SU-DHL-6 (cell line): ENCODE measurements at regions not wholly inside any gene's neighbourhood (a gene's known extent, or its start where the extent isn't known, plus 50 kb on each side); places are given as distances from the start of the nearest gene placed in this dataset.
"Not testable (repeated sequence)": the region's sequence is repeated elsewhere in the genome, so short reads cannot be mapped to it uniquely, and the experiment has no call there.

ENCODE experiments used
- H2AFZ ChIP-seq: fragments of 200-600 bp; sonication (generic); 2 replicates; pipeline ENCODE4 v1.6.1; 2014; ENCODE audit warnings: low read depth, mild to moderate bottlenecking, moderate library complexity, mixed read lengths, antibody characterized with exemption, low read length; ENCODE audit not compliant: severe bottlenecking
- H3F3A ChIP-seq: fragments of 200-600 bp; shearing (Covaris generic); 2 replicates; pipeline ENCODE4 v1.6.0; 2016; ENCODE audit warnings: antibody characterized with exemption, mild to moderate bottlenecking; ENCODE audit not compliant: insufficient read depth
- H3K27ac ChIP-seq: fragments of 200-600 bp; sonication (generic); 2 replicates; pipeline ENCODE4 v1.5.1; 2016; ENCODE audit warnings: low read depth, mild to moderate bottlenecking, low read length, moderate library complexity, mixed read lengths
- H3K27me3 ChIP-seq: fragments of 200-600 bp; sonication (generic), shearing (Covaris generic); 2 replicates; pipeline ENCODE4 v1.6.0; 2014; ENCODE audit warnings: mild to moderate bottlenecking, low read length
- H3K36me3 ChIP-seq: fragments of 200-600 bp; sonication (generic); 2 replicates; pipeline ENCODE4 v1.6.1; 2014; ENCODE audit warnings: mild to moderate bottlenecking, low read length, mixed read lengths
- H3K4me2 ChIP-seq: fragments of 300-600, 200-600 bp; shearing (Covaris generic), sonication (generic); 2 replicates; pipeline ENCODE4 v1.6.0; 2014; ENCODE audit warnings: low read length, low read depth, mild to moderate bottlenecking; ENCODE audit not compliant: poor library complexity, severe bottlenecking
- H3K4me3 ChIP-seq: fragments of 200-600 bp; sonication (generic); 2 replicates; pipeline ENCODE4 v1.5.1; 2014; ENCODE audit warnings: antibody characterized with exemption, low read length, mild to moderate bottlenecking, mixed read lengths; ENCODE audit not compliant: insufficient read depth, poor library complexity, severe bottlenecking
- H3K79me2 ChIP-seq: fragments of 200-600 bp; sonication (generic); 2 replicates; pipeline ENCODE4 v1.6.1; 2014; ENCODE audit warnings: mild to moderate bottlenecking, low read length, moderate library complexity; ENCODE audit not compliant: insufficient read depth
- H3K9ac ChIP-seq: fragments of 200-600 bp; sonication (generic); 2 replicates; pipeline ENCODE4 v1.7.0; 2014; ENCODE audit warnings: mild to moderate bottlenecking, low read length
- H3K9me2 ChIP-seq: fragments of 200-600 bp; sonication (generic); replicated peaks from 2 replicates; pipeline ENCODE4 v1.6.1; 2014; ENCODE audit warnings: low read length; ENCODE audit not compliant: insufficient read depth
- H3K9me3 ChIP-seq: fragments of 200-600 bp; sonication (generic); 2 replicates; pipeline ENCODE4 v1.6.1; 2014; ENCODE audit warnings: low read length, mixed read lengths; ENCODE audit not compliant: insufficient read depth
- H4K20me1 ChIP-seq: fragments of 200-600 bp; sonication (generic); 2 replicates; pipeline ENCODE4 v1.6.1; 2014; ENCODE audit warnings: low read depth, mild to moderate bottlenecking, antibody characterized with exemption, low read length, moderate library complexity, mixed read lengths
- EZH2phosphoT487 ChIP-seq: fragments of 200-600 bp; sonication (generic), shearing (Covaris generic); conservative IDR thresholded peaks from 2 replicates; pipeline ENCODE4 v1.6.1; 2018; ENCODE audit warnings: mild to moderate bottlenecking, antibody characterized with exemption, low read length, moderate library complexity, mixed read lengths
- TF ChIP-seq, protein P1 (sequence below): fragments of 200-600 bp; sonication (generic); IDR thresholded peaks from one replicate; pipeline ENCODE4 v1.5.1; 2017; ENCODE audit warnings: antibody characterized with exemption, mild to moderate bottlenecking, low read length, moderate library complexity; ENCODE audit not compliant: insufficient read depth, poor library complexity, severe bottlenecking

DNA sequence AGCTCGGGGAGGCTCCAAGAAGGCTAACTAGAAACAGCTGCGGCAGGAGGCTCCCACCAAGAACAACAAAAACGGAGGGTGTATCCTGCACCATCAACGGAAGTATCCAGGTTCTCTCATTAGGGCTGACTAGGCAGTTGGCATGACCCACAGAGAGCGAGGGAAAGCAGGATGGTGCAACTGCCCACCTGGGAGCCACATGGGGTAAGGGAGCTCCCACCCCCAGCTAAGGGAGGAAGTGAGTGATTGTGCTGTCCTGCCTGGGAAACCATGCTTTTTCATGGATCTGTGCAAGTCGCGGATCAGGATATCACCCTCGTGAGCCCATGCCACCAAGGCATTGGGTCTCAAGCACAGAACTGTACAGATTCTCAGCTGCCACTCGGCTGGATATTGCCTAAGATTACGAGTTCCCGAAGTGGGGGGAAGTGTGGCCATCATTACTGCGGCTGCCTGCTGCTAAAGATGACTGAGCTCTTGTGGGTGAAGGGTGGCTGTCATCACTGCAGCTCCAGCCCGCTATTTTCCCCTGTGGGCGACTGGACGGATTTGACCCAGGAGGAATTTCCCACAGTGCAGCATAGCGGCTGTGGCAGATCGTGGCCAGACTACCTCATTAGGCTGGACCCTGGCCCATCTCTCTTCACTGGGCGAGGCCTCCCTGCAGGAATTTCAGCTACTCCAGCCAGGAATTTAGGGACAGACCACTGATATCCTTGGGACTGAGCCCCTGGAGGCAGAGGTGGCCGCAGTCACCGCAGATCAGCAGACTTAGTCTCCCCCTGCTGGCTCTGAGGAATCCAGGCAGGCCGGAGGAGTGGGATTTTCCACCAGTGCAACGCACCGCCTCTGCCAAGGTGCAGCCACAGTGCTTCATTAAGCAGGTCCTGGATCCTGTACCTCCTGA, 515.7 kb downstream of the FRK start:
- Histone ChIP-seq H3K4me3 (no peak overlapping the region), H3K79me2 (no peaks in the 10 kb centered on the region), H3F3A (no peaks in the 10 kb centered on the region), H4K20me1 (no peaks in the 10 kb centered on the region), H3K36me3 (no peaks in the 10 kb centered on the region), H3K9ac (no peak overlapping the region), H3K27ac (no peak overlapping the region), H3K4me2 (no peak overlapping the region), H3K9me3 (no peaks in the 10 kb centered on the region), H2AFZ (no peak overlapping the region), H3K9me2 (no peaks in the 10 kb centered on the region), H3K27me3 (no peaks in the 10 kb centered on the region)
- TF ChIP-seq, protein P1, sequence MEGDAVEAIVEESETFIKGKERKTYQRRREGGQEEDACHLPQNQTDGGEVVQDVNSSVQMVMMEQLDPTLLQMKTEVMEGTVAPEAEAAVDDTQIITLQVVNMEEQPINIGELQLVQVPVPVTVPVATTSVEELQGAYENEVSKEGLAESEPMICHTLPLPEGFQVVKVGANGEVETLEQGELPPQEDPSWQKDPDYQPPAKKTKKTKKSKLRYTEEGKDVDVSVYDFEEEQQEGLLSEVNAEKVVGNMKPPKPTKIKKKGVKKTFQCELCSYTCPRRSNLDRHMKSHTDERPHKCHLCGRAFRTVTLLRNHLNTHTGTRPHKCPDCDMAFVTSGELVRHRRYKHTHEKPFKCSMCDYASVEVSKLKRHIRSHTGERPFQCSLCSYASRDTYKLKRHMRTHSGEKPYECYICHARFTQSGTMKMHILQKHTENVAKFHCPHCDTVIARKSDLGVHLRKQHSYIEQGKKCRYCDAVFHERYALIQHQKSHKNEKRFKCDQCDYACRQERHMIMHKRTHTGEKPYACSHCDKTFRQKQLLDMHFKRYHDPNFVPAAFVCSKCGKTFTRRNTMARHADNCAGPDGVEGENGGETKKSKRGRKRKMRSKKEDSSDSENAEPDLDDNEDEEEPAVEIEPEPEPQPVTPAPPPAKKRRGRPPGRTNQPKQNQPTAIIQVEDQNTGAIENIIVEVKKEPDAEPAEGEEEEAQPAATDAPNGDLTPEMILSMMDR: no peak

DNA sequence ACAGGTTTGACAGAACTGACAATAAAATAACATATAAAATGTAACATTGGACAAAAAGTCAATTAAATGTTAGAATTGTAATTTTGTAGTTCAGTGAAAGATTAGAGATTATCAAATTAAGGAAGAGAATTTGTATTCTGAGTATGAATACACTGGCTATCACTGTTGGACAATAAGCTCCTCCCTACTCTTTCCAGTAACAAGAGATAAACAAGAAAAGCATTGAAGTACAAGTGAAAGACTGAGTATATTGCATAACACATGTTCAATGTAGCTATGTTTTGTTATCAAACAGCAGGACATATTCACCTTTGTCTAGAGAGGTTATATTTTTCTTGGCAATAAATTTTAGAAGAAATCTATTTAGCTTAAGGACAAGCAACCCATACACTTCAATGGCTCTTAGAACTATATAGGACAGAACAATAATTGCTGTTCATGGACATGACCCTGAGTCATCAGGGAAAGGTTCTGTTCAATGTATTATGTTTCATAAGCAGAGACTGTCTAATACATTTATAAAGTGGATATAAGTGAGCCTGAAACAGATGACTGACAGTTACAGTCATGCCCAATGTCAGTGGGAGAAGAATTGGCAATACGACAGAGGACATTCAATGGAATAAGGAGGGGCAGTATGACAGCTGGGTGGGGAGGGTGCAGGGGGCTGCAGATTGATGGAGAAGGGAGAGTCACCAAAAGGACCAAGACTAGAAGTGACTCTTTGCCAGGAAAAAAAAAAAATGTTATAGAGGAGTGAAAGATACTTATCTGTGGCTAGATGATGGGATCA, 520.4 kb downstream of the FRK start:
- H3K9me2 ChIP-seq: no peaks in the 10 kb centered on the region
- H3K9ac ChIP-seq: no peak overlapping the region
- H3F3A ChIP-seq: no peaks in the 10 kb centered on the region
- H3K9me3 ChIP-seq: no peaks in the 10 kb centered on the region
- H3K4me2 ChIP-seq: no peak overlapping the region
- H4K20me1 ChIP-seq: no peaks in the 10 kb centered on the region
- H3K27me3 ChIP-seq: no peaks in the 10 kb centered on the region
- no peaks in the 10 kb centered on the region for H3K79me2 ChIP-seq
- H2AFZ ChIP-seq: no peak overlapping the region
- H3K27ac ChIP-seq: no peak overlapping the region
- no peaks in the 10 kb centered on the region for H3K36me3 ChIP-seq
- no peak overlapping the region for H3K4me3 ChIP-seq
- TF ChIP-seq EZH2phosphoT487: no peak

DNA sequence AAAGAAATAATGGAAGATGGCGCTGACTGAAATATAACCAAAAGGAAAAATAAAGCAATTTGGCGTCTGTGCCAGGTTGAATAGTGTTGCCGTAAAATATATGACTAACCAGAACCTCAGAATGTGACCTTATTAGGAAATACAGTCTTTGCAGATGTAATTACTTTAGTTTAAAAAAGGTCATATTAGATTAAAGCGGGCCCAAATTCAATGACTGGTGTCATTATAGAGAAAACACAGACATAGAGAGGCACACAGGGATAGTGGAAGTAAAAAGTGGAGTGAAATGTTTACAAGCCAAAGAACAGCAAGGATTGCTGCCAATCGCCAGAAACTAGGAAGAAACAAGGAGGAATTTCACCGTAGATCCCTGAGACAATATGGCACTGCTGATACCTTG, 521.2 kb downstream of the FRK start:
- Histone ChIP-seq H3K9me2 (no peaks in the 10 kb centered on the region), H2AFZ (no peak overlapping the region), H3K4me3 (no peak overlapping the region), H3F3A (no peaks in the 10 kb centered on the region), H3K4me2 (no peak overlapping the region), H3K9ac (no peak overlapping the region), H3K9me3 (no peaks in the 10 kb centered on the region), H3K27ac (no peak overlapping the region), H3K36me3 (no peaks in the 10 kb centered on the region), H3K27me3 (no peaks in the 10 kb centered on the region), H4K20me1 (no peaks in the 10 kb centered on the region), H3K79me2 (no peaks in the 10 kb centered on the region)
- TF ChIP-seq, protein P1: no peak
- no peak for TF ChIP-seq EZH2phosphoT487

DNA sequence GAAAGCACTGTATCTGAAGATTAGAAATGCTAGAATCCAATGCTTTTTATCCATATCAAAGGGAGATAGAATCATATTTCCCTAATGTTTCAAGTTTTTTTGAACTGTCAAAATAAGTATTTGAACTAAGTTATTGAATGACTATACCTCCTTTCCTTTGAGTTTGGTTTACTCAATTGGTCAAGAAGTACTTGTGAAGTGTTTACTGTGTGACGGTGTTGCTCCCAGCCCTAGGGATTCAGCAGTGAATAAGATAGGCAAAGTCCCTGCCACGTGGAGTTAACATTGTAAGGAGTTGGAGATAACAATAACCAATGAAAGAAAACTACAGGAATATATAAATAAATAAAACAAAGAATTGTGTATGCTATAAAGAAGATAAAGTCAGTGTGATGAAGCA, 535.9 kb downstream of the FRK start:
- H3F3A ChIP-seq: no peaks in the 10 kb centered on the region
- H3K79me2 ChIP-seq: no peaks in the 10 kb centered on the region
- H4K20me1 ChIP-seq: no peaks in the 10 kb centered on the region
- no peaks in the 10 kb centered on the region for H3K9me3 ChIP-seq
- H3K36me3 ChIP-seq: no peaks in the 10 kb centered on the region
- no peak overlapping the region for H3K27ac ChIP-seq
- no peak overlapping the region for H3K4me2 ChIP-seq
- H3K9me2 ChIP-seq: no peaks in the 10 kb centered on the region
- no peak overlapping the region for H2AFZ ChIP-seq
- no peak overlapping the region for H3K4me3 ChIP-seq
- no peaks in the 10 kb centered on the region for H3K27me3 ChIP-seq
- H3K9ac ChIP-seq: no peak overlapping the region
- TF ChIP-seq, protein P1: no peak
- TF ChIP-seq EZH2phosphoT487: no peak

DNA sequence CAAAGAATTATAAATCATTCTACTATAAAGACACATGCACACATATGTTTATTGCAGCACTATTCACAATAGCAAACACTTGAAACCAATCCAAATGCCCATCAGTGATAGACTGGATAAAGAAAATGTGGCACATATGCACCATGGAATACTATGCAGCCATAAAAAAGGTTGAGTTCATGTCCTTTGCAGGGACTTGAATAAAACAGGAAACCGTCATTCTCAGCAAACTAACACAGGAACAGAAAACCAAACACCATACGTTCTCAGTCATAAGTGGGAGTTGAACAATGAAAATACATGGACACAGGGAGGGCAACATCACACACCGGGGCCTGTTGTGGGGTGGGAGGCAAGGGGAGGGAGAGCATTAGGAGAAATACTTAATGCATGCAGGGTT, 538.9 kb downstream of the FRK start:
- H3K4me2 ChIP-seq, H2AFZ ChIP-seq, H3K9me3 ChIP-seq, H3K79me2 ChIP-seq, H3K27me3 ChIP-seq, H3K9ac ChIP-seq, H4K20me1 ChIP-seq, H3K27ac ChIP-seq, H3K9me2 ChIP-seq, H3K4me3 ChIP-seq, H3F3A ChIP-seq, H3K36me3 ChIP-seq: not testable (repeated sequence)
